GM12878 (cell line): ENCODE measurements at regions not wholly inside any gene's neighbourhood (a gene's known extent, or its start where the extent isn't known, plus 50 kb on each side); places are given as distances from the start of the nearest gene placed in this dataset.

Experiments used
- ATF3 ChIP-seq: IDR thresholded peaks from 2 replicates; pipeline ENCODE4 v1.6.1; 2011; ENCODE audit warnings: low read depth, mild to moderate bottlenecking, low read length, moderate library complexity, borderline replicate concordance; ENCODE audit errors: extremely low read depth
- CBX5 ChIP-seq: sonication (generic); IDR thresholded peaks from 2 replicates; pipeline ENCODE4 v1.6.1; 2016; ENCODE audit warnings: low read depth, moderate library complexity, mild to moderate bottlenecking, inconsistent platforms
- CTCF ChIP-seq, 3 experiments: IDR thresholded peaks in 2 of 3; conservative IDR thresholded peaks in 1 of 3; 2 replicates each; pipeline ENCODE4 v1.5.1; 2011; ENCODE audit warnings: low read depth in 3 of 3, low read length in 3 of 3, mild to moderate bottlenecking in 3 of 3, control low read depth in 2 of 3, moderate library complexity in 2 of 3, inconsistent platforms in 1 of 3, mixed read lengths in 1 of 3; ENCODE audit not compliant: control insufficient read depth in 2 of 3, insufficient read depth in 1 of 3; ENCODE audit errors: extremely low read depth in 1 of 3
- EGR1 ChIP-seq, 2 experiments: IDR thresholded peaks; 1 replicate in 1 of 2; 2 replicates in 1 of 2; pipeline ENCODE4 v1.6.1; 2011 to 2012; ENCODE audit warnings: low read depth in 2 of 2, low read length in 2 of 2, borderline replicate concordance in 1 of 2, mild to moderate bottlenecking in 1 of 2, moderate library complexity in 1 of 2
- EP300 ChIP-seq, 2 experiments: fragments of 150-350 bp in 1 of 2; IDR thresholded peaks; 2 replicates each; pipeline ENCODE4 v1.6.1; 2011 to 2012; ENCODE audit warnings: low read depth in 2 of 2, low read length in 2 of 2, borderline replicate concordance in 1 of 2, improper control_type of control experiment in 1 of 2, inconsistent platforms in 1 of 2; ENCODE audit not compliant: control insufficient read depth in 1 of 2
- NFIC ChIP-seq: IDR thresholded peaks from 2 replicates; pipeline ENCODE4 v1.6.1; 2012; ENCODE audit warnings: low read depth, mild to moderate bottlenecking, inconsistent platforms, low read length, moderate library complexity
- PBX3 ChIP-seq: IDR thresholded peaks from 2 replicates; pipeline ENCODE4 v1.6.1; 2011; ENCODE audit warnings: mild to moderate bottlenecking, low read depth, low read length, moderate library complexity; ENCODE audit not compliant: insufficient replicate concordance
- POLR2AphosphoS5 ChIP-seq: IDR thresholded peaks from 2 replicates; pipeline ENCODE4 v1.6.1; 2011; ENCODE audit warnings: mild to moderate bottlenecking, low read length, inconsistent platforms
- RFX5 ChIP-seq: IDR thresholded peaks from 2 replicates; pipeline ENCODE4 v1.6.1; 2011; ENCODE audit warnings: low read depth, low read length, improper control_type of control experiment
- SMARCA5 ChIP-seq: fragments of 450-650 bp; IDR thresholded peaks from 2 replicates; pipeline ENCODE4 v1.6.1; 2017; ENCODE audit warnings: mild to moderate bottlenecking
- SP1 ChIP-seq: IDR thresholded peaks from one replicate; pipeline ENCODE4 v1.6.1; 2011; ENCODE audit warnings: low read depth, low read length
- SREBF1 ChIP-seq: IDR thresholded peaks from 2 replicates; pipeline ENCODE4 v1.6.1; 2012; ENCODE audit warnings: mild to moderate bottlenecking, low read length
- SRF ChIP-seq, 2 experiments: IDR thresholded peaks; 2 replicates each; pipeline ENCODE4 v1.6.1; 2011; ENCODE audit warnings: low read depth in 2 of 2, low read length in 2 of 2, mild to moderate bottlenecking in 1 of 2, moderate library complexity in 1 of 2
- ZNF592 ChIP-seq: fragments of 450-650 bp; IDR thresholded peaks from 2 replicates; pipeline ENCODE4 v1.6.1; 2017; ENCODE audit warnings: mild to moderate bottlenecking, moderate library complexity

- TF ChIP-seq SRF (IDR thresholded peaks at IDR 0.05; ENCODE audit: low read depth in 2 of 2, low read length in 2 of 2) (no peak), CTCF (IDR thresholded peaks at IDR 0.05 in 2 of 3, conservative IDR thresholded peaks at IDR 0.05 in 1 of 3; ENCODE audit: control insufficient read depth in 2 of 3, extremely low read depth in 1 of 3, insufficient read depth in 1 of 3, low read depth in 3 of 3, low read length in 3 of 3) (no peak; a peak in 1 of 6 replicates), NFIC (no peak), SREBF1 (no peak), CBX5 (no peak), EP300 (IDR thresholded peaks at IDR 0.05; ENCODE audit: borderline replicate concordance in 1 of 2, control insufficient read depth in 1 of 2, low read depth in 2 of 2, low read length in 2 of 2) (no peak), SMARCA5 (no peak), ZNF592 (no peak), SP1 (no peak), ATF3 (no peak), POLR2AphosphoS5 (no peak), RFX5 (no peak), EGR1 (IDR thresholded peaks at IDR 0.05; ENCODE audit: borderline replicate concordance in 1 of 2, low read depth in 2 of 2, low read length in 2 of 2) (no peak), PBX3 (no peak)
These were observed 136.1 kb upstream of the CNTN4 start for GRCh38 chr3:1962396-1963088.
